ENCODE measurements at regions not wholly inside any gene's neighbourhood (a gene's known extent, or its start where the extent isn't known, plus 50 kb on each side); places are given as distances from the start of the nearest gene placed in this dataset.

- Histone ChIP-seq H3K9me1 (ENCODE audit: control insufficient read depth, insufficient read depth, low read length) (no peaks in the 10 kb centered on the region), H3K9me3 (replicated peaks; ENCODE audit: control insufficient read depth, insufficient read depth, low read depth, low read length) (no peaks in the 10 kb centered on the region), H3K36me3 (ENCODE audit: control insufficient read depth, insufficient read depth, low read length) (no peaks in the 10 kb centered on the region), H2AFZ (ENCODE audit: low read depth, low read length) (no peak overlapping the region), H3K27ac (ENCODE audit: extremely low read depth, low read depth, low read length) (no peak overlapping the region), H3K4me3 (no peak overlapping the region), H4K20me1 (replicated peaks; ENCODE audit: control insufficient read depth, insufficient read depth, low read length) (0 out of 2 replicates have a peak, but pooled peaks cover 11% of the 10 kb centered on the region), H3K9ac (ENCODE audit: insufficient read depth in 1 of 2, low read depth in 2 of 2, low read length in 2 of 2) (no peak overlapping the region), H3K27me3 (ENCODE audit: control insufficient read depth in 2 of 2, insufficient read depth in 2 of 2, low read length in 2 of 2) (peaks cover 0 to 22% of the 10 kb centered on the region in 2 experiments; a peak in 3 of 5 replicates), H3K4me2 (ENCODE audit: insufficient read depth, low read length) (no peak overlapping the region), H3K4me1 (replicated peaks in 1 of 2; ENCODE audit: control insufficient read depth in 2 of 2, insufficient read depth in 2 of 2, low read length in 2 of 2) (no peaks in the 10 kb centered on the region), H3K79me2 (ENCODE audit: control insufficient read depth, insufficient read depth, low read length) (no peaks in the 10 kb centered on the region)
- 0% methylated on average over 3 of the region's 3 CpGs for WGBS (ENCODE audit: insufficient coverage, low coverage, missing lambda C conversion rate)
- intact Hi-C loops (cut with micrococcal nuclease) (no loop called here), in situ Hi-C loops (cut with MboI) (loop anchor here (10.0 kb wide), 1 partner anchor 232 kb away; no protein-coding TSS in a partner anchor)
- no peak for DNase-seq (ENCODE audit: extremely low read depth in 1 of 4, low spot score in 3 of 4)
- ChIA-PET CTCF (ENCODE audit: low intra/inter-chr PET ratio) (no interaction called here), POLR2A (no interaction called here)
- no TSS peak for BruUV-seq (replicated peaks)
- ATAC-seq: no peak
- FAIRE-seq: no peak
- TF ChIP-seq SNIP1 (IDR thresholded peaks at IDR 0.05; ENCODE audit: low read depth) (no peak), CHD1 (IDR thresholded peaks at IDR 0.05; ENCODE audit: low read length) (no peak), ZNF764 (CRISPR knock-in tag; IDR thresholded peaks at IDR 0.05; ENCODE audit: low read depth) (no peak), IRF2 (CRISPR knock-in tag; IDR thresholded peaks at IDR 0.05) (no peak), BCOR (IDR thresholded peaks at IDR 0.05) (no peak), EGR1 (conservative IDR thresholded peaks at IDR 0.05) (no peak), ZNF583 (CRISPR knock-in tag; IDR thresholded peaks at IDR 0.05) (no peak), GTF2F1 (IDR thresholded peaks at IDR 0.05; ENCODE audit: low read depth, low read length) (no peak), ATF7 (IDR thresholded peaks at IDR 0.05) (no peak), TSHZ1 (CRISPR knock-in tag; IDR thresholded peaks at IDR 0.05) (no peak), ERF (CRISPR knock-in tag; IDR thresholded peaks at IDR 0.05) (no peak)
- TF ChIP-seq, protein P1, sequence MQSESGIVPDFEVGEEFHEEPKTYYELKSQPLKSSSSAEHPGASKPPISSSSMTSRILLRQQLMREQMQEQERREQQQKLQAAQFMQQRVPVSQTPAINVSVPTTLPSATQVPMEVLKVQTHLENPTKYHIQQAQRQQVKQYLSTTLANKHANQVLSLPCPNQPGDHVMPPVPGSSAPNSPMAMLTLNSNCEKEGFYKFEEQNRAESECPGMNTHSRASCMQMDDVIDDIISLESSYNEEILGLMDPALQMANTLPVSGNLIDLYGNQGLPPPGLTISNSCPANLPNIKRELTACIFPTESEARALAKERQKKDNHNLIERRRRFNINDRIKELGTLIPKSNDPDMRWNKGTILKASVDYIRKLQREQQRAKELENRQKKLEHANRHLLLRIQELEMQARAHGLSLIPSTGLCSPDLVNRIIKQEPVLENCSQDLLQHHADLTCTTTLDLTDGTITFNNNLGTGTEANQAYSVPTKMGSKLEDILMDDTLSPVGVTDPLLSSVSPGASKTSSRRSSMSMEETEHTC (IDR thresholded peaks at IDR 0.05): no peak
- TF ChIP-seq, protein P2, sequence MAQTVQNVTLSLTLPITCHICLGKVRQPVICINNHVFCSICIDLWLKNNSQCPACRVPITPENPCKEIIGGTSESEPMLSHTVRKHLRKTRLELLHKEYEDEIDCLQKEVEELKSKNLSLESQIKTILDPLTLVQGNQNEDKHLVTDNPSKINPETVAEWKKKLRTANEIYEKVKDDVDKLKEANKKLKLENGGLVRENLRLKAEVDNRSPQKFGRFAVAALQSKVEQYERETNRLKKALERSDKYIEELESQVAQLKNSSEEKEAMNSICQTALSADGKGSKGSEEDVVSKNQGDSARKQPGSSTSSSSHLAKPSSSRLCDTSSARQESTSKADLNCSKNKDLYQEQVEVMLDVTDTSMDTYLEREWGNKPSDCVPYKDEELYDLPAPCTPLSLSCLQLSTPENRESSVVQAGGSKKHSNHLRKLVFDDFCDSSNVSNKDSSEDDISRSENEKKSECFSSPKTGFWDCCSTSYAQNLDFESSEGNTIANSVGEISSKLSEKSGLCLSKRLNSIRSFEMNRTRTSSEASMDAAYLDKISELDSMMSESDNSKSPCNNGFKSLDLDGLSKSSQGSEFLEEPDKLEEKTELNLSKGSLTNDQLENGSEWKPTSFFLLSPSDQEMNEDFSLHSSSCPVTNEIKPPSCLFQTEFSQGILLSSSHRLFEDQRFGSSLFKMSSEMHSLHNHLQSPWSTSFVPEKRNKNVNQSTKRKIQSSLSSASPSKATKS (CRISPR knock-in tag; IDR thresholded peaks at IDR 0.05): no peak
- TF ChIP-seq, protein P3, sequence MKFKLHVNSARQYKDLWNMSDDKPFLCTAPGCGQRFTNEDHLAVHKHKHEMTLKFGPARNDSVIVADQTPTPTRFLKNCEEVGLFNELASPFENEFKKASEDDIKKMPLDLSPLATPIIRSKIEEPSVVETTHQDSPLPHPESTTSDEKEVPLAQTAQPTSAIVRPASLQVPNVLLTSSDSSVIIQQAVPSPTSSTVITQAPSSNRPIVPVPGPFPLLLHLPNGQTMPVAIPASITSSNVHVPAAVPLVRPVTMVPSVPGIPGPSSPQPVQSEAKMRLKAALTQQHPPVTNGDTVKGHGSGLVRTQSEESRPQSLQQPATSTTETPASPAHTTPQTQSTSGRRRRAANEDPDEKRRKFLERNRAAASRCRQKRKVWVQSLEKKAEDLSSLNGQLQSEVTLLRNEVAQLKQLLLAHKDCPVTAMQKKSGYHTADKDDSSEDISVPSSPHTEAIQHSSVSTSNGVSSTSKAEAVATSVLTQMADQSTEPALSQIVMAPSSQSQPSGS (CRISPR knock-in tag; IDR thresholded peaks at IDR 0.05): no peak
These were observed 165.6 kb upstream of the NAV2 start for GRCh38 chr11:19547044-19547443.
